OCI-LY7 (cell line): ENCODE measurements at regions not wholly inside any gene's neighbourhood (a gene's known extent, or its start where the extent isn't known, plus 50 kb on each side); places are given as distances from the start of the nearest gene placed in this dataset.

Source experiments
- EZH2phosphoT487 ChIP-seq: fragments of 200-600 bp; sonication (generic); IDR thresholded peaks from 2 replicates; pipeline ENCODE4 v1.6.1; 2018; ENCODE audit warnings: low read depth, borderline replicate concordance, mild to moderate bottlenecking, mixed run types, antibody characterized with exemption, low read length, moderate library complexity, mixed read lengths
- TF ChIP-seq, protein P1 (sequence below): fragments of 200-600 bp; sonication (generic); conservative IDR thresholded peaks from 2 replicates; pipeline ENCODE4 v1.5.1; 2014; ENCODE audit warnings: mild to moderate bottlenecking, antibody characterized with exemption, low read length, moderate library complexity, mixed read lengths

DNA sequence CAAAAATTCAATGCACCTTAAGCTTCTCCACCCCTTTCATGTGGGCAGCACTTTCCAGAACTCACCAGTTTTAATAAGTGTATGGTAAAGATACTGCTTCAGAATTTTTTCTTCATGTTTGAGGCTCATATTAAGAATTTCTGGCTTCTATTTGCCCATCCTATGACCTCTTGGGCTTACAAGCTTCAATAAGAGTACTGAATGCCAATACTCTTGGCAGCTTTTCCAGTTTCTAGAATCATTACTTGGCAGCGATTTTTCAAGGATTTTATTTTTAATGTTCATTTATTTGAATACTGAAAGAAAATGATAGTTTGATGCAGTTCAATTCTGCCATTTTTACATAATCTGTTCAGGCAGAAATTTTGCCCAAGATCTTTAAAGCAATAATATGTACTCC is 242.1 kb upstream of the KCND2 start:
- TF ChIP-seq, protein P1, sequence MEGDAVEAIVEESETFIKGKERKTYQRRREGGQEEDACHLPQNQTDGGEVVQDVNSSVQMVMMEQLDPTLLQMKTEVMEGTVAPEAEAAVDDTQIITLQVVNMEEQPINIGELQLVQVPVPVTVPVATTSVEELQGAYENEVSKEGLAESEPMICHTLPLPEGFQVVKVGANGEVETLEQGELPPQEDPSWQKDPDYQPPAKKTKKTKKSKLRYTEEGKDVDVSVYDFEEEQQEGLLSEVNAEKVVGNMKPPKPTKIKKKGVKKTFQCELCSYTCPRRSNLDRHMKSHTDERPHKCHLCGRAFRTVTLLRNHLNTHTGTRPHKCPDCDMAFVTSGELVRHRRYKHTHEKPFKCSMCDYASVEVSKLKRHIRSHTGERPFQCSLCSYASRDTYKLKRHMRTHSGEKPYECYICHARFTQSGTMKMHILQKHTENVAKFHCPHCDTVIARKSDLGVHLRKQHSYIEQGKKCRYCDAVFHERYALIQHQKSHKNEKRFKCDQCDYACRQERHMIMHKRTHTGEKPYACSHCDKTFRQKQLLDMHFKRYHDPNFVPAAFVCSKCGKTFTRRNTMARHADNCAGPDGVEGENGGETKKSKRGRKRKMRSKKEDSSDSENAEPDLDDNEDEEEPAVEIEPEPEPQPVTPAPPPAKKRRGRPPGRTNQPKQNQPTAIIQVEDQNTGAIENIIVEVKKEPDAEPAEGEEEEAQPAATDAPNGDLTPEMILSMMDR: no peak
- TF ChIP-seq EZH2phosphoT487: no peak
